ENCODE measurements at regions not wholly inside any gene's neighbourhood (a gene's known extent, or its start where the extent isn't known, plus 50 kb on each side); places are given as distances from the start of the nearest gene placed in this dataset.

DNA sequence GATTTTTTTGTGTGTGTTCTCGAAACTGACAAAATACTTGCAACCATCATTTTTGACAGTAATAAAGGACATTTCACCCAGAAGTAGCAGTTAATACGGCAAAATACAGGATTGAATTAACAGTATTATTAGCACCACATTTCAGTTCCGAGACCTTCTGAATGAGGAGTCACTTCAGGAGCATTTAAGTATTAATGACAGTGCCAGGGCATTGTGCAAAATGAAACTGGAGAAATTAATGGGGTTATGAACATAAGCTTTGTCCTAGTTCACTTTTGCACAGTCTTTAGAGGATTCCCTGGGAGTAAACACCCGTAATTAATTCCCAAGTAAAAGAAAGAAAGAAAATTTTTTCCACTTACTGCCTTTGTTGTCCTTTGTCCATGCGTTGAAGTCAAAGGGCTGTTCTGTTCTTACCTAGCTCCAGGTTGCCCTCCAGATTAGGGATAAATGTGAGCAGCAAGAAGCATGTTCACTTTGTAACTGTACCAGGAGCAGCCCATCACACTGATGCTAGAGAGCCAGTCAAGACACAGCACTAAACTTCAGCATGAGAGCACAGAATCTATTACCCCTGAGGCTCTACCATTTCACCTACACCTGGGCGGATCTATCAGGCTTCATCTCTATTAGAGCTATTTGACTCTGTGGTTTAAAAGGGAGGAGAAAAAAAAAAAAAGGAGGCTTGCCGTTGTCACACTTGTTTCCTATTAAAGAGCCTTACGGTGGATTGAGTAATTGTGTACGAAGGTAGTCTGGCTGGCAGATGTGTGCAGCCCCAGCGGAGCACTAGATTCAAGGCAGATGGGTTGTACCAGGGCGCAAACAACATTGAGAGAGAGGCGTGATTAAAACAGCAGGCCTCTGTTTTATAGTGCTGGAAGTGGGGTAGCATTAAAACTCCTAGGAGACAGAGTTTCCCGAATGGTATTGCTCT is 297.8 kb upstream of the SEMA3A start:
- DNase-seq (ENCODE audit: low spot score): no peak
- TF ChIP-seq, protein P1, sequence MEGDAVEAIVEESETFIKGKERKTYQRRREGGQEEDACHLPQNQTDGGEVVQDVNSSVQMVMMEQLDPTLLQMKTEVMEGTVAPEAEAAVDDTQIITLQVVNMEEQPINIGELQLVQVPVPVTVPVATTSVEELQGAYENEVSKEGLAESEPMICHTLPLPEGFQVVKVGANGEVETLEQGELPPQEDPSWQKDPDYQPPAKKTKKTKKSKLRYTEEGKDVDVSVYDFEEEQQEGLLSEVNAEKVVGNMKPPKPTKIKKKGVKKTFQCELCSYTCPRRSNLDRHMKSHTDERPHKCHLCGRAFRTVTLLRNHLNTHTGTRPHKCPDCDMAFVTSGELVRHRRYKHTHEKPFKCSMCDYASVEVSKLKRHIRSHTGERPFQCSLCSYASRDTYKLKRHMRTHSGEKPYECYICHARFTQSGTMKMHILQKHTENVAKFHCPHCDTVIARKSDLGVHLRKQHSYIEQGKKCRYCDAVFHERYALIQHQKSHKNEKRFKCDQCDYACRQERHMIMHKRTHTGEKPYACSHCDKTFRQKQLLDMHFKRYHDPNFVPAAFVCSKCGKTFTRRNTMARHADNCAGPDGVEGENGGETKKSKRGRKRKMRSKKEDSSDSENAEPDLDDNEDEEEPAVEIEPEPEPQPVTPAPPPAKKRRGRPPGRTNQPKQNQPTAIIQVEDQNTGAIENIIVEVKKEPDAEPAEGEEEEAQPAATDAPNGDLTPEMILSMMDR (IDR thresholded peaks at IDR 0.05): no peak
- no peak overlapping the region for H3K27ac ChIP-seq

DNA sequence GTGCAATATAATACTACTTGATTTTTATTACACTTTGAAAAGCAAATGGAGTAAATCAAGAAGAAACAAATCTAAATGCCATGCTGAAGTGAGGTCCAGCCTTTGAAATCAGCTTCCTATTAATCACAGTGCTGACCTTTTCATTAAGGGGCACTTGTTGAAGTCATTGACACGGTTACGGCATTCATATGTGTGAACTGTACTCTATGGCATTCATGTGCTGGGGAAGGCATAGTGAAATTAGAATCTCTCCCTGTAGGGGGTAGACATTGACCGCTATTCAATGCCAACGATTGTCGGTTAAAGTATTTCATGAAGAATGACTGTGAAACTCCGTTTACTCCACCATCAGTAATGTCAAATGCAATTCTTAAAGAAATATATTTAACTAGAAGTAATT is 296.1 kb upstream of the SEMA3A start:
- DNase-seq (ENCODE audit: low spot score): no peak

More for the DNA sequence above, 297.8 kb upstream of the SEMA3A start:
- no peak overlapping the region for H3K4me3 ChIP-seq

DNA sequence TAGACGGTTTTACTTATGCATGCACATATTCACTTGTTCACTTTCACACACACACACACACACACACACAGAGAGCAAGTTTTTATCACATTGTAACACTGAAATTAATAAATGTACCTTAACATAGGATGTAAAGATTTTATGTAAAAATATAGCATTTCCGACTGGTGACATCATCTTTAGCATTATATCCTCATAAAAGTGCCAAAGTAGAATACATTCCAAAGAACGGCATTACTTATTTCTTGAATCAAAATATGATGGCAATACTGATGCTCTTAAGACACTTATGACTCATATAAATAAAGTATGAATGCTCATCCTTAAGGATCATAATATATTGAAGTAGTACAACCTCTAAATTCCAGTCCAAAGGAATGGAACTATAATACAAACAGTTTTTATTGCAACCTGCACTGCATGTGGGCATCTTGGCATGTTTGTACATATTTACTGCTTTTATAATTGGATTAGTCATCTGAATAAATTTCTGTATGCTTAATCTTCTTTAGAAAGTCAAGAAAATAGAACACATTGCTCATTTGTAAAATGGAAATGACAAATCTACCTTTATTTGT is 290.0 kb upstream of the SEMA3A start:
- no peak for DNase-seq (ENCODE audit: low spot score)
- TF ChIP-seq, protein P1 (IDR thresholded peaks at IDR 0.05): no peak
- H3K27ac ChIP-seq: no peak overlapping the region
- H3K4me3 ChIP-seq: no peak overlapping the region

More for the DNA sequence above, 296.1 kb upstream of the SEMA3A start:
- TF ChIP-seq, protein P1 (IDR thresholded peaks at IDR 0.05): no peak
- Histone ChIP-seq H3K27ac (no peak overlapping the region), H3K4me3 (no peak overlapping the region)

DNA sequence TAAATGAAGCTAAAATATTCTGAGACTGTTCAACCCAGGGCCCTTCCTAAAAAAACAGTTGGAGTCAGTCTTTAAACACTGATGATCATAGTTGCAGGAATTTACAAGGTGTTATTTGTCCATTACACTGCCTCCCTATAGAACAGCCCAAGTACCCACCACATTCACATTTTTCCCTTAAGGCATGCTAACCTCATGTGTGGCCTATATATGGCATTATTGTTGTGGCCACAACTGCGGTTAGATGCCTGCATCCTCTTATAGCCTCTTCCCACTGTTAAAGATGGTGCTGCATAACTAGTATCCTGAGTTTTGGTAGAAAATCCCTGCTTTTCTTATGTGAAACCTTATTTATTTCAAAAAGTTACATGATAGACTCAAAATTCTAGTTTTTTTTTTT is 287.9 kb upstream of the SEMA3A start:
- no peak for DNase-seq (ENCODE audit: low spot score)
- Histone ChIP-seq H3K27ac (no peak overlapping the region), H3K4me3 (no peak overlapping the region)
- TF ChIP-seq, protein P1 (IDR thresholded peaks at IDR 0.05): no peak

DNA sequence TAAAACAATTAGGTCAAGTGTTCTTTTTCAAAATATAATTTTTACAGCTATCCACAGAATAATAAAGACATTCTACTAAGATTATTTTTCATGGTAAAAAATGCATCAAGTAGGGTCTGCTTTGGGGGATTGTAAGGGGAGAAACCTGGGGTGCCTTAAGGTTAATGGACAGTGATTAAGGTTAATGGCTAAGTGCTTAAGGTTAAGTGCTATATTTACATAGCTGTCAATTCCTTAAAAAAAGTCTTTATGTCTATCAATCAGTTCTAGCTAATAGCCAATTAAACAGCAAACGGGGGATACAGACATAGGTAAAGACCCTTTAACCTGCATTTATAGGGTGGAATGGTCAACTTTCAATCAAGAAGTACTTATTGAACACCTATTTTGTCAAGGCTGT is 284.5 kb upstream of the SEMA3A start:
- H3K27ac ChIP-seq: no peak overlapping the region
- no peak overlapping the region for H3K4me3 ChIP-seq
- no peak for DNase-seq (ENCODE audit: low spot score)
- TF ChIP-seq, protein P1 (IDR thresholded peaks at IDR 0.05): no peak

DNA sequence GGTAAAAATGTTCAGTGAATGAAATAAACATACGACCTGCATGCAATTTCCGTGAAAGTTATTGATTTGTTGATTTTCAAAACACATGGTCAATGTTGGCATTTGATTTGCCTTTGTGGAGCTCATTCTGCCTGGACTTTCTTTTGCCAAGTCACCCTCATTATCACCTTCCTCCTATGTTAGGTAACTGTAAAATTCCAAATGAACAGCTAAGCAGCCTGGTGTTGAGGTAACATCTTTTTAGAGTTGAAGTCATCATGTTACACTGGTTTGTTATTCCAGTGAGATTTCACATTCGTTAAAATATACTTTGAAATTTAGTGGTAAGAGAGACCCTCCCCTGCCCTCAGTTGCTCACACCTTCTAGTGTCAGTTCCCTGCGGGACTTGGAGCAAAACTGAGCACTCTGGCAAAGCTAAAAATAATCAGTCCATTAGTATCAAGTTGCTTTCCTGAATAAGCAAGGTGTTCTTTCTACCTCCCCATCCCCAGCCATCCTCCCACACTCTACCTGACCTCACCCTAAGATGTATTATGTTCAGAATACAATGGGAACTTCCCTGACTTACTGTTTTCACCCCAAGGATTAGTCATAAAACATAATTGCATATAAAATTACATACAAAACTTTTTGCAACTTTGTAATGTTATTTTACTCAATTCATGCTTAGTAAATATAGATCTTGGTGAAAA is 283.3 kb upstream of the SEMA3A start:
- no peak for DNase-seq (ENCODE audit: low spot score)
- Histone ChIP-seq H3K4me3 (no peak overlapping the region), H3K27ac (no peak overlapping the region)
- TF ChIP-seq, protein P1 (IDR thresholded peaks at IDR 0.05): no peak
